Fibroblast of skin of scalp (primary cell): ENCODE measurements at regions not wholly inside any gene's neighbourhood (a gene's known extent, or its start where the extent isn't known, plus 50 kb on each side); places are given as distances from the start of the nearest gene placed in this dataset.
A peak's percentile ranks its signal among the peaks of the same experiment; 100 is the strongest.

Experiments
- DNase-seq: peaks from one replicate; pipeline ENCODE4 v3.0.0-alpha.2; 2013

DNA sequence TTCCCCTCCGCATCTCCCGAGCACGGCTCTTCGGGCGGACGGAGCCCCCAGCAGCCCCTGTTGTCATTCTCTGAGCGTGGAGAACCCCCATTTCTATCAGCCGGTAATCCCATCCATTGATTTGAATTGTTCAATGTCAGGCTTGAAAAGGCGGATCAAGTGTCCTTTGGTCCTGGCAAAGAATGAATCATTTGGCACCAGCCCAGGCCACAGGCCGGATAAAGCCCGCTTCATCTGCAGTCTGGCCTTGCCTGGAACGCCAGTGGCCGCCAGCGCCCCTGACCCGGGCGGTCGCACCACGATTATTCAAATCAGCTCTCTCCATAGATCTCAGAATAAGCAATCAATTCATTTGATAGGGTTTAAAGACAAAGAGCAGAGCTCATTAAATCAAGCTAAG is 188.9 kb downstream of the BRD1 start:
- DNase-seq = no peak

DNA sequence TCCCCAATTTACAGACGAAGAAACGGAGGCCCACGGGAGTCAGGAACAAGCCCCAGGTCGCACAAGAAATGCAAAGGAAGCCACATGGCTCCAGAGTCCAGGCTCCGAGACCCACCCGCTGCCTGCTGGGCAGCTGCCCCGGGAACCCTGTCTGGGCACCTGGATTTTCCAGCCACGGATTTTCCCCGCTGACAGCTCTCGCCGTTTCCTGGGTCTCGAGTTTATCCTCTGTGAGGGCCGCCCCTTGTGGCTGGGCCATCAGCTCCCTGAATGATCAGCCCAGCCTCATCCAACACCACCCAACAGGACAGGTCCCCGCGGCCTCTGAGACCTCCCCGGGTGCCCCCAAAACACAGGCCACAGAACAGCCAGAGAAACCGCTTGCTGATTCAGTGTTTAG is 189.7 kb downstream of the BRD1 start:
- DNase-seq = no peak

DNA sequence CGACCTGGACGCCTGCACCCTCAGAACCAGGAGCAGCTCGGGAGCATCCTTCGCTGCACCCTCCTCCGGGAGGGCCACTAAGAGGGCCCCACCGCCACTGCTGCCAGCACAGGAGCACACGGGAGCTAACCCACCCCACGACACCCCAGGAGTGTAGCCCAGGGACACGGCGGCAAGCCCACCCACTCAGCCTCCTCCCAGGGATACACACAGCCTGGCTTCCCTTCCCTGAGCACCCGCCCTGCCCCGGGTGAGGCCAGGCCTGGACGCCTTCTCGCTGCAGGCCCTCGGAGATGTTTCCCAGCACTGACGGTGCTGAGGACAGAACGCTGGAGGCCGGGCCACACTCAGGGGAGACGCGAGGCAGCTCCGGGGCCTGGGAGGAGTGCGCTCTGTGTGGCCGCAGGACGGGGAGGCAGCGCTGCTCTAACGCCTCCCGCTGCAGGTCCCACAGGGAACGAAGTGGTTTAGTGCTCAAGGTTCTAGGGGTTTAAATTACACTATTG is 190.4 kb downstream of the BRD1 start:
- no peak for DNase-seq

DNA sequence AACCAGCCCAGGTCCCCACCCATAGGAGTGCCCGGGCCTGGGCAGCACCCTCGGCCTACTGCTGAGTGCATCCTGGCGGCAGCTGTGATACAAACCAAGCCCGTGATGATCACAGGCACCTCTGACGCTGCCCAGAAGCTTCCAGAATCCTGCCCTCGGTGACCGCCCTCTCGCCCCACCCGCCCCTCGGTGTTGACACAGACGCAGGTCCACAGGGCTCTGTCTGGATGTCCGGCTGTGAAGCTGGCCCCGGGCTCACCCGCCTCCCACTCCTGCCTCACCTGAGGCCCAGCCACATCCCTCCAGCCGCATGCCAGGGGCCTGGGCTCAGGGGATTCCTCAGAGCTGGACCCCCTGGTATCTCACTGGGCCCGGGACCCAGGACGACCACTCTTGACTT is 191.0 kb downstream of the BRD1 start:
- no peak for DNase-seq

DNA sequence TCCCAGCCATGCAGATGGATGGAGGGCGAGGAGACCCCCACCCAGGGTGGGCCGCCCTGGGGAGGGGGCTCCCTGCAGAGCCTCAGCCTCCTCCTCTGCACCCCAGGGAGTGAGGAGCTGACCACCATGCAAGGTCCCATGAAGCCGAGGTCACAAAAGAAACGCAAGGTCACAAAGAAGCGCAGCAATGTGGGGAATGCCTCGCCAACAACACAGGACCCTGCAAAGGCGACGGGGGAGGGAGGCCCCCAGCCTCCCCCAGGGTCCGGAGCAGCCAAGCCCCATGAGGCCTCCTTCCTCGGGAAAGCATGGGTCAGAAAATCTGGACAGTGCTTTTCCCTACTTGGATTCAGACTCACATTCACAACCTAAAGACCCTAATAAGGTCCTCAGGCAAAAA is 191.5 kb downstream of the BRD1 start:
- no peak for DNase-seq

DNA sequence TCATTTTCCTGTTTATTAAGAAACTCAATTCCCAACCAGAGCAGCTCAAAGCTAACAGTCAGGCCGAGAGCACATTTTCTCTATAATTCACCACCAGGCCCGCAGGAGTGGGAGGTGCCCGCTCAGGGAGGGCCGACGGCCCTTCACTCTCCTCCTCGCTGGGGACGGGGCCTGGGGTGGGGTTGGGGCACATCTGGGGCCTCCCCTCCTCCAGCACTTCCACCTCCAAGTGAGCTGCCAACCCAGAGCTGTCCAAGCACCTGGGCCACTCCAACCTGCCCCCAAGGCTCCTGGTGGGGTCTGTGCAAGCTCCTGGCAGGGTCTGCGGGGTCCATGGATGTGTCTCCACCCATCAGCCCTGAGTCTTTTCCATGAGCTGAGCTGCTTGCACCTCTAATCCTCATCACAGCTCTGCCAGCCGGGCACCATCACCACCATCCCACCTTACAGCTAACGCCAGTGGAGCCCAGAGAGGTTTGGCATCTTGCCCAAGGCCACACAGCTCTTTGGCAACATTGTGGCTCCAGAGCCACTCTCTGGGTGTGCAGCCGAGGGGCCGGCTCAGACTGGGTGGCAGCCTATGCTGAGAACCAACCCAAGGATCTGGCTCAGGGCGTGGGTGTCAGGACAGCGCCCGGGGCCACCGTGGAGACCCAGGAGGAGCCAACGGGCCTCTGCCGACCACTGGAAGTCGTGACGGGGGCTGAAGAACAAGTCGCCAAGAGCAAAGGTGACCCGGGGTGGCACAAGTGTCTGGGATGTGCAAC is 193.5 kb downstream of the BRD1 start:
- no peak for DNase-seq

DNA sequence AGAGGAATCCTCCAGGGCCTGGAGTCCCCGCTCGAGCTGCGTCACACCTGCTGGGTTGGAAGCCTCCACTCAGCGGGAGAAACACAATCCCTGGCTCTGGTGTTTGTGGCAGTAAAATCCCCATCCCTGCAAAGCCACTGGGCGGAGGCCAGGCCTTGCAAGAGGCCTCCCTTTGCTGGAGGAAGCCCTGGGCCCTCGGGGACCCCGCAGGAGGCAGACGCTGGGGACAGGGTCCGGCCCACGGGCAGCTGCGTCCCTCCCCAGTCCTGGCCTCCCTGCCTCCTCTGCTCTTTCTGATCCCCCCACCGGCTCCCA is 194.7 kb downstream of the BRD1 start:
- DNase-seq = no peak

DNA sequence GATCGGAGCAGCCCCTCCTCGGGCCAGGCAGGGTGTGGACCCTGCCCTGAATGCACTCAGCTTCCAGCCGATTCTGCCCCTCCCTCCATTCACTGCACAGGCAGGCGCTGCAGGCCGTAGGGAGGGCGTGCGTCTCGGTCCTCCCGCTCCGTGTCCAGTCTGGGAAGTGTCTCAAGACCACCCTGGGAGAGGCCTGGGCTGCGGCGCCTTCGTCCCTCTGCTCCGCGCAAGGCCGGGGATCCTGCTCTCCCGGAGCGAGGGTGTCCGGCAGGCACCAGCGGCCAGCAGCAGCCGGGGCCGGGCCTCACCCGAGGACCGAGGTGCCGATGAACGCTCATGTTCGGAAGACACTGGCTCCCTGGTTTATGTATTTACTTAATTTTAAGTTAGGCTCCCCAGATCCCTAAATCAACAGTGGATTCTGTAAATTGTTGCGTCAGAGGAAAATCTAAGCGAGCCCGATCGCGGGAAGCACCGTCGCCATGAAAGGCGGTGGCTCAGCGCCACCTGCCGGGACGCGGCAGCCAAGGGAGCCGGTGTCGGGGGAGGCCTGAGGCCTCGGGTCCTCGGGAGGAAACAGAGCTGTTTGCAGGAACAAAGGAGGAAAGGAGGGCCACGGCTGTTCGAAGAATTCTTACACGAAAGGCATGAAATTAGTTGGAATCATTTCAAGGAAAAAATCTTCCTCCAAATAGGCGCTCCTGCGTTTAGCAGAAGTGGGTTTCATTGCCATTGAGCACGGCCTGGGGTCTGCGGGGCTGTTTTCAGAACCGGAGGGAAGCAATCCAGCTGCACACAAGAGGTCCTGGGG is 195.3 kb downstream of the BRD1 start:
- DNase-seq = peak; percentile 69

DNA sequence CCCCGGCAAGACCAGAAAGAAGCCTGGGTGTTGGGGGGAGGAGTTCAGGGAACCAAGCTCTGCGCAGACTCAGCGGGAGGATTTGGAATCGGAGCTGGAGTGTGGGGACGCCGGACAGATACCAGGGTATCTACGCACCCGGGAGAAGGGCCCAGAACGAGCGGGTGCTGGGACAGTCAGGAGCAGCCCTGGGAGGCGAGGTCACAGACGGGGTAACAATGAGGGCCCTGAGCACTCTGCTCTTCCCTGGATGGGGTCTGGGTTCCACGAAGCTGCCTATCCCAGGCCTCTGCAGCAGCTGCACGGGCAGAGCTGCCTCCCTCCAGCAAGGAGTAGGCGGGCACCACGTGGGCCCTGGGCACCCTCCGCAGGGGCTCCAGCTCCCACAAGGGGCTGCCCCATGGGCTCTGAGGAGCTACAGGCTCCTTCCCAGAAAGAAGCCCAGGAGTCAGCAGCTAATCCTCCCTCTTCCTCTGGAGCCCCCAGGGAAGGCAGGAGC is 197.2 kb downstream of the BRD1 start:
- no peak for DNase-seq

DNA sequence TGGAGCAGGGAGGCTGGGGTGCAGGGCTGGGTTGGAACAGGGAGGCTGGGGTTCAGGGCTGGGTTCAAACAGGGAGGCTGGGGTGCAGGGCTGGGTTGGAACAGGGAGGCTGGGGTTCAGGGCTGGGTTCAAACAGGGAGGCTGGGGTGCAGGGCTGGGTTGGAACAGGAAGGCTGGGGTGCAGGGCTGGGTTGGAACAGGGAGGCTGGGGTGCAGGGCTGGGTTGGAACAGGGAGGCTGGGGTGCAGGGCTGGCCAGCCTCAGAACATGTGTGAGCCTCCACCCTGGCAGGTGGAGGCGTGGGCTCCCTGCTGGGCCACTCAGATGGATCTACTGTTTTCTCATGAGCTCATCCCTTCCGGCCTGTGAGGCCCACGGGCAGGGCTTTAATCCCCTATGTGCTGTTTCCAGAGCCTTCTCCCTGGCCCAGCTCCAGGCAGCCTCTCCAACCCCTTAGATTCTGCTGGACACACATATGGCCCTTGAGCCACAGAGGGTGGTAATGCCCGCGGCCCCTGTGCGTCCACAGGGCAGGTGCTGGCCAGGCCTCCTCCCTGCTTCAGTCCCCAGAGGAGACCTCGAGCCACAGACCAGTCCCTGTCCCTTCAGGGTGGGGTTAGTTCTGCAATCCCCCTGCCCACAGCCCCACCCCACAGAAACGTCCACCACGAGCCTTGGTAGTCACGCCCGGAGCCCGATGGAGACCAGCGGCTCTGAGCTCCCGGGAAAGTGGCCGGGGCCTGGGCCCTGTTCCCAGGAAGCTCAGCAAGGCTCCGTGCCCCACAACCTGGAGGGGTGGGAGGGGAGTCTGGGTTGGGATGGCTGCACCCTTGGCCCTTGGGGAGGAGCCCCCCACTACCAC is 197.9 kb downstream of the BRD1 start:
- peak; percentile 36 for DNase-seq

DNA sequence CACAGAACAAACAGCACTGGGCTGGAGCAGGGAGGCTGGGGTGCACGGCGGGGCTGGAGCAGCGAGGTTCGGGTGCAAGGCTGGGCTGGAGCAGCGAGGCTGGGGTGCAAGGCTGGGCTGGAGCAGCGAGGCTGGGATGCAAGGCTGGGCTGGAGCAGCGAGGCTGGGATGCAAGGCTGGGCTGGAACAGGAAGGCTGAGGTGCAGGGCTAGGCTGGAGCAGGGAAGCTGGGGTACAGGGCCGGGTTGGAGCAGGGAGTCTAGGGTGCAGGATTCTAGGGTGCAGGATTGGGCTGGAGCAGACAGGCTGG is 198.5 kb downstream of the BRD1 start:
- DNase-seq = no peak

DNA sequence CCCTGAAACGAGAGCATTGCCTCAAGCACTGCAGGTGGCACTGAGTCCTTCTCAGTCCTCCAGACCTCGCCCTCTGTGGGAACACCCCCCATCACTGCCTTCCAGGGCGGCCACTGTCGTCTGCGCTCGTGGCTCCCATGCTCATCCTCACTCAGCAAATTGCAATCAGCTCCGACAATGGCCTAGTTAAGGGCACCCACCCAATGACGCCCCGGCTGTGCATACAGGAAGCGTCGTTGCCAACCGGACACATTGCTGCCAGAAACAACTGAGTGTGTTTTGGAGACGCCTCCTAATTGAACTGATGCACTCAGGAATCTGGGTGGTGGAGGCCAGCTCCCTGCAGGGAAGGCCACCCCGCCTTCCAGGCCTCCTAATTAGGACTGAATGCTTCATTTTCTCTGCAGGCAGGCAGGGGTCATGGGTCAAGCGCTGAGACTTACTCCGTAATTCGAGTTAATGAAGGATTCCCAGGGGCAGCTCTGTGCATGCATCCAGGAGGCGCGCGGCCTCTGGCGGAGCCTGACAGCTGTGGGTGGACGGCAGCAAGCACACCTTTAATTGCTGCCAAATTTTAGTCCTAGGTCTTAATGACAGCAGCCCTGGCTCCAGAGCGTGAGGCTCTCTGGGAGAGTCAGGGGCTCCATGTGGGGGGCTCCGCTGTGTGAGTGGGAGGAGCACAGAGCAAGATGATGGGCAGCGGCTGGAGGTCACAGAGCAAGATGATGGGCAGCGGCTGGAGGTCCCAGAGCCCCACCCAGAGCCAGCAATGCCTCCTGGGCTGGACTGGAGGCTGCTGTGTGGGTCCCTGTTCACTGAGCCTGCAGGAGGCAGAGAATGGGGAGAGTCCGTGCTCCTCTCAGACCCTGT is 199.0 kb downstream of the BRD1 start:
- peak; percentile 34 for DNase-seq

DNA sequence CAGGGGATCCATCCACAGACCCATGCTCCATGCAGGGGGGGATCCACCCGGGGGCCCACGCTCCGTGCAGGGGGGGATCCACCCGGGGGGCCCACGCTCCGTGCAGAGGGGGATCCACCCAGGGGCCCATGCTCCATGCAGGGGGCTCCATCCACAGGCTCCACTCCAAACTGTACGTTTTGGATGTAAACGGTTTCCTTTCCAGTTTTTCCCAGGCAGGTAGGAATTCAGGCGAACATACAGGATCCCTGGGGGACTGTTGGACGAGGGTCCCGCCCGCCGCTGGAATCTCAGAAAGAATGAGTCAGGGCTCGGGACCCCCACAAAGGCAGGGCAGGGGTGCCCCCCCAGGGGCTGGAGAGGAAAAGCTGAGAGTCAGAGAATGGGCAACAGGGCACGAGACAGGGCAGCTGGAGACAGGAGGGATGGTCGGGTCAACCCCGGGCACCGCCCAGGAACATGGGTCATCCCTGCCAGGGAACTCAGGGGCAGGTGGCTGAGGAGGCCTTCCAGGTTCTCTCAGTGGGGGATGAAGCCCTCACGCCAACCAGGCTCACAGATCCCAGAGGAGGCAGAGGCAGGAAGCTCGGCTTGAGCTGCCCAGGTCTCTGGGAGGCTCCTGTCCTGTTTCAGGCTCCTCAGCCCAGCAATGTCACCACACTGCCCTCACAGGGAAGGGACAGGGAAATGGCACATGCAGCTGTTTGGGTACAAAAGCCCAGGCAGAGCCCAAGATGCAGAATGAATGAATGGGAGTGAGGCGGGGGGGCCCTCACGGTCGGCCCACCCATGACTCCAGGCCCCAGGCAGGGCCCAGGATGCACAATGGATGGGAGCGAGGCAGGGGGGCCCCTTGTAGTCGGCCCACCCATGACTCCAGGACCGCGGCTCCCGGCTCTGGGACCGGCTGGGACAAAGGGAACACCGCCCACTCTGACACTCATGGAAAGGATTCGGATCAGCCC is 200.2 kb downstream of the BRD1 start:
- peak; percentile 9 for DNase-seq

DNA sequence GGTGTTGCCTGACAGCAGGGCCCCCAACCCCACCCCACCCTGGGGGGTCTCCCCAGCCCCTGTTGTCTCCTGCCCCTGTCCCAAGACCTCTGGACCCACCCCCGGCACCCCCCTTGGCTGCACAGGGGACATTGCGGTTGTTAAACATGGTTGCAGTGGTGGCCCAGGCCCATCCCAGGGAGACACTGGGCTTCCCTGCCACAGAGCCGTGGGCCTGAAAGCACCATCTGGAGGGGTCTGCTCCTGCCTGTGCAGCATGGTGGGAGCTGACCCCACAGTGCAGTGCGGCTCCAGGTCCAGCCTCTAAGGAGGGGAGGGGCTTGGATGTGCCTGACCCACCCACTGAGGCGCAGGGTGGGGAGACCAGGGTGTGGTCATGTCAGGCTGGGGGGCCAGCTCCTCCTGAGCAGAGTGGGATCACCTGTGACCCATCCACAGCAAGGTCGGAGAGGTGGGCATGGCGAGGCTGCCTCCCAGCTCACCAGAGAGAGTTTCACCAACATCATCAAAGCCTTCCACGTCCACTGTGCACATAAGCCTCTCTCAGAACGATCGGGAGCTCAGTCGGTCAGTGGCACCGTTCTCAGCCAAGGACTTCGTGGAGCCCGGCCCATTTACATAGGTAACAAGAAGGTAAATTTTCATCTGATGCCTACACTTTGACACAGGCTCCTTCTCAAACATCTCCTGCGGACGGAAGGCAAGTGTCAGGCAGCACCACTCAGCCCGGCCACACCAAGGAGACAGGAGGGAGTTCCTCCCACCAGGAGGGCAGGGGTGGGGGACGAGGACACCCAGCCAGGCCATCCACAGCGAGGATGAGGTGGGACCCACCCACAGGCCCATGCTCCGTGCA is 201.1 kb downstream of the BRD1 start:
- no peak for DNase-seq

DNA sequence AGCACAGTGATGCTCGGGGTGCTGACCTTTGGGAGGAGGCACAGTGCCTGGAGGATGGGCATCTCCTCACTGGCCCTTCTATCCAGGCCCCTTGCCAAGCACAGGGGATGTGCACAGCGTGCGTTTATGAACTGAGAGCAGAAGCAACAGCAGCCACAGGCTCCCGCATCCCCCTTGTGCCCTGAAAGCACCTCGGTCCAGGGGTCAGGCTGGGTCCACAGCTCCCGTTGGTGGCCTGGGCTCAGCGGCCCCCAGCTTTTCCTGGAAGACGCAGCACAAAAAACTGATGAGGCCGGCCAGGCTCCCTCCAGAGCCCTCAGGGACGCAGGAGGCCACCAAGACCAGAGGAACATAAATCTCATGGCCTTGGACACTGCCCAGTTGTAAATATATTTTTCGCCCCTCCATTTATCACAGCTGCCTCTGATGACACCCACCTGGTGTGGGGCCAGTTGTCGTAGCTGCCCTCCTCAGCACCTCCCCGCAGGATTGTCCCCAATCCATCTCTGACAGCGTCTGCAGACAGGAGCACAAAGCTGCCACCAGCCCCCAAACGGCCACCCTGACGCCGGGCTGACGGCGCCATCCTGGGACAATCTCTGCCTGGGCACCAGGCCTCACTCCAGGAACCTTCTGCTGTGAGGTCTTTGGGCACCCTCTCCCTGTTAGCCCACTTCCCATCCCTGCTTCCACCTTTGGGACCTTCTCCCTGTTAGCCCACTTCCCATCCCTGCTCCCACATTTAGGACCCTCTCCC is 203.1 kb downstream of the BRD1 start:
- DNase-seq = no peak

DNA sequence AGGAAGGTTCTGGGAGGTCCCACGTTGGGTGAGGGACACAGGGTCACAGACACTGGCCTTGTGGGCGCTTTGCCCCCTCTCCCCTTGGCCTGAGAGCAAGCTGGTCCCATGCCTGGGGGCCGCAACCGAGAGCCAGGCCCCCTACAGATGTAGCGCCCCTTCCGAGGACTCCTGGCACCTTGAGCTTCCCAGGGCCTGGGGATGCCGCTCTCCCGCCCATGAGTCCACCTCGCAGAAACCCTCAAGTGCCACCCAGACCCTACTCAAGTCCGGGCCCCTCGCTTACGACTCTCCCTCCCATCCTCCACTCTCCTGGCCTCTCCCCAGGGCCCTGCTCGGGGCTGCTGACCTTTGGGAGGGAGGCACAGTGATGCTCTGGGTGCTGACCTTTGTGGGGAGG is 204.0 kb downstream of the BRD1 start:
- no peak for DNase-seq

DNA sequence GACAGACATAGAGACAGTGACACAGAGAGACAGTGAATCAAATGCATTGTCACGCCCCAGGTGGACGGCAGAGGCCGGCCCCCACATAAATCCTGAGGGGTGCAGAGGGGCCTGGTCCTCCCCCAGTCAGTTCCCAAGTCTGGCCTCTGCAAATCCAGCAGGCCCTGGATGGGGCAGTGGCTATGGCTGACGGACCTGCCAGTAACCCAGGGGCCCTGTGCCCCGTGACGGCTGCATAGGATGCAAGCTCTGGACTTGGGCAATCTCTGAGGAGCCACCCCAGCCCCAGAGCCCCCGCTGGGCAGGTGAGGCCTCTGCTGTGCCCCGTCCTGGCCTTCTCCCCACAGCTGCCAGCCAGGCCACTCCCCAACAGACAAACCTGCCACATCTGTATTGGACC is 204.5 kb downstream of the BRD1 start:
- no peak for DNase-seq

DNA sequence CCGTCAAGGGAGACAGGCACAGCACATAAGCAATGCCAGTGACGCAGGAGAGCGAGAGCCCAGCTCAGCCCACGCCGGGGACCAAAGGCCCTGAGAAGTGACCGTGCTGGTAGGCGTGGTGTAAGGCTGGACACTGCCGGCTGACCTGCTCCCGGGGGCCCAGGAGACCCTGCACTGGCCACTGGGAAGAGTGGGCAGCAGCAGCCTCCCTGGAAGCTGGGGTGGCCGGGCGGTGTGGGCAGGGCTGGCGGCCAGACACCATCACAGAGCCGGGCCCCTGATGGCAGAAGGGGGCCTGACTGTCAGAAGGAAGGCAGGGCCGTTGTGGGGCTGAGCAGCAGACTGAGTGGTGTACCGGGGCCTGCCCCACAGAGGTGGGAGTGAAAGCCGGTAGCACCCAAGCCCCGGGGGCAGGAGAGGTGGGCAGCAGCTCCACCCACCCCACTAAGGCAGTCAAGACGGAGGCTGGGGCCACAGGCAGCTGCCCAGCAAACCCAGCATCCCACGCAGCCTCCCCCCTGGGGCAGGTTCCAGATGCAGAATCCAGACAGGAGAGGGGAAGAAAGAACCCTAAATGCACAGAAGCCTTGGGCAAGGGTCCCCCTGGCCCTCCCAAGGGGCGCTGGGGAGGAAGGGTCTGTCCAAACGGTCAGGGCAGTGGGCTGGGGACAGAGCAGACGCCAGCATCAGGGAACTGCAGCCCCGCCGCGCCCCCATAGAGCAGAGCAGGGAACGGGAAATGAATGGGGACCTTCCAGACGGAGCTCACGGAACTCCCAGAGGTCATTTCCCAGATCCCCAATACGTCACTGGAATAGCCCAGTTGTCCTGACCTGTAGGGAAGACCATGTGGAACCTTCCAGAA is 205.2 kb downstream of the BRD1 start:
- DNase-seq = no peak
